Trophoblast cell (in vitro differentiated cells and primary cell): ENCODE measurements at regions not wholly inside any gene's neighbourhood (a gene's known extent, or its start where the extent isn't known, plus 50 kb on each side); places are given as distances from the start of the nearest gene placed in this dataset.

Experiments used
- DNase-seq, 2 donors: peaks; one replicate each; pipeline ENCODE4 v3.0.0-alpha.2; 2016
- H2AFZ ChIP-seq: 2 replicates; pipeline ENCODE4 v1.6.1; 2013; ENCODE audit warnings: low read length, moderate library complexity, mild to moderate bottlenecking; ENCODE audit not compliant: insufficient read depth, poor library complexity
- H2AK5ac ChIP-seq: 2 replicates; pipeline ENCODE4 v1.6.1; 2013; ENCODE audit warnings: mild to moderate bottlenecking, low read length
- H2BK120ac ChIP-seq: 2 replicates; pipeline ENCODE4 v1.6.1; 2013; ENCODE audit warnings: low read length, mild to moderate bottlenecking, moderate library complexity; ENCODE audit not compliant: insufficient read depth, poor library complexity
- H2BK12ac ChIP-seq: 2 replicates; pipeline ENCODE4 v1.6.1; 2013; ENCODE audit warnings: mild to moderate bottlenecking, low read length, moderate library complexity
- H2BK5ac ChIP-seq: 2 replicates; pipeline ENCODE4 v1.6.1; 2013; ENCODE audit warnings: low read length, low read depth, moderate library complexity, mild to moderate bottlenecking; ENCODE audit not compliant: poor library complexity
- H3K14ac ChIP-seq: 2 replicates; pipeline ENCODE4 v1.6.1; 2013; ENCODE audit warnings: mild to moderate bottlenecking, low read length
- H3K18ac ChIP-seq: 2 replicates; pipeline ENCODE4 v1.6.1; 2013; ENCODE audit warnings: mild to moderate bottlenecking, low read length
- H3K23ac ChIP-seq: 2 replicates; pipeline ENCODE4 v1.6.1; 2013; ENCODE audit warnings: low read length
- H3K27ac ChIP-seq: 2 replicates; pipeline ENCODE4 v1.5.1; 2013; ENCODE audit warnings: low read depth, mild to moderate bottlenecking, inconsistent platforms, low read length, moderate library complexity
- H3K27me3 ChIP-seq: 2 replicates; pipeline ENCODE4 v1.6.1; 2013; ENCODE audit warnings: inconsistent platforms, mild to moderate bottlenecking, low read length, moderate library complexity; ENCODE audit not compliant: insufficient read depth
- H3K36me3 ChIP-seq, 2 experiments: 1 replicate in 1 of 2; 2 replicates in 1 of 2; pipeline ENCODE4 v1.6.1; 2013; ENCODE audit warnings: low read length in 2 of 2, mild to moderate bottlenecking in 2 of 2, moderate library complexity in 1 of 2; ENCODE audit not compliant: insufficient read depth in 2 of 2, control insufficient read depth in 1 of 2
- H3K4ac ChIP-seq: 2 replicates; pipeline ENCODE4 v1.6.1; 2013; ENCODE audit warnings: low read depth, mild to moderate bottlenecking, low read length, moderate library complexity
- H3K4me1 ChIP-seq, 2 experiments: 1 replicate in 1 of 2; 2 replicates in 1 of 2; pipeline ENCODE4 v1.6.1; 2013; ENCODE audit warnings: low read length in 2 of 2, mild to moderate bottlenecking in 2 of 2, moderate library complexity in 1 of 2; ENCODE audit not compliant: insufficient read depth in 2 of 2, control insufficient read depth in 1 of 2
- H3K4me2 ChIP-seq: 2 replicates; pipeline ENCODE4 v1.6.1; 2013; ENCODE audit warnings: inconsistent platforms, mild to moderate bottlenecking, low read length, moderate library complexity
- H3K4me3 ChIP-seq: 2 replicates; pipeline ENCODE4 v1.5.1; 2013; ENCODE audit warnings: mild to moderate bottlenecking, low read depth, low read length, inconsistent platforms
- H3K79me1 ChIP-seq: one replicate; pipeline ENCODE4 v1.6.1; 2013; ENCODE audit warnings: low read length
- H3K79me2 ChIP-seq: 2 replicates; pipeline ENCODE4 v1.6.1; 2013; ENCODE audit warnings: low read length, mild to moderate bottlenecking; ENCODE audit not compliant: control insufficient read depth, insufficient read depth, poor library complexity
- H3K9ac ChIP-seq: 2 replicates; pipeline ENCODE4 v1.6.1; 2013; ENCODE audit warnings: mild to moderate bottlenecking, low read length
- H3K9me3 ChIP-seq: 2 replicates; pipeline ENCODE4 v1.6.1; 2013; ENCODE audit warnings: low read depth, mild to moderate bottlenecking, control low read depth, inconsistent platforms, low read length; ENCODE audit not compliant: insufficient read depth
- H4K12ac ChIP-seq: 2 replicates; pipeline ENCODE4 v1.6.1; 2013; ENCODE audit warnings: low read depth, mild to moderate bottlenecking, low read length, moderate library complexity
- H4K8ac ChIP-seq: 2 replicates; pipeline ENCODE4 v1.6.1; 2013; ENCODE audit warnings: low read depth, mild to moderate bottlenecking, low read length, moderate library complexity
- H4K91ac ChIP-seq: one replicate; pipeline ENCODE4 v1.6.1; 2013; ENCODE audit warnings: low read depth, mild to moderate bottlenecking, low read length, moderate library complexity
- WGBS: extraction: QIAGEN DNeasy Blood & Tissue Kit; methylation state at CpG from one replicate; pipeline ENCODE4 v1.1.7; 2013; ENCODE audit warnings: missing lambda C conversion rate; ENCODE audit not compliant: insufficient read length, insufficient coverage; ENCODE audit errors: extremely low coverage; 5-methylcytosine and 5-hydroxymethylcytosine counted together

DNA sequence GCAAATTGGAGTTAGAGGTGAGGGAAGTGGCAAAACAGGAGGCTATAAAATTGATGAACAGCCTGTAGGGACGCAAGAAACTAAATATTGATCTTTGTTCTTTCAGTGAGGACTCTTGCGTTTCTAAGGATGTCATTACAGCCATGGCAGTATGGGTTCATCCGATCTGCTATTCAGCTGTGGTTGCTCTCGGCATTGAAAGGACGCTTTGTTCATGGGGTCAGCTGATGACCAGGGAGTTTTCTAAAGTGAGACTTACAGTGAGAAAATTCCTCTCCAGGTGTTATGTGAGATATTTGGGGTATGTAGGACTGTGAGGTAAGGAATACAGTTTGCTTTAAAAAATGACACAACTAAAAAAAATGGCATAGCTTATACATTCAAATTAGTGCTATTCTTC is 52.7 kb upstream of the PELI1 start:
- H4K91ac ChIP-seq = no peak overlapping the region
- no peak overlapping the region for H2AK5ac ChIP-seq
- no peak overlapping the region for H2BK120ac ChIP-seq
- H3K79me1 ChIP-seq = no peaks in the 10 kb centered on the region
- no peak overlapping the region for H2AFZ ChIP-seq
- H3K27ac ChIP-seq = no peak overlapping the region
- H3K27me3 ChIP-seq = no peaks in the 10 kb centered on the region
- no peak overlapping the region for H3K14ac ChIP-seq
- H3K9me3 ChIP-seq = no peaks in the 10 kb centered on the region
- H4K8ac ChIP-seq = no peak overlapping the region
- H3K4me2 ChIP-seq = no peak overlapping the region
- no peak overlapping the region for H2BK5ac ChIP-seq
- DNase-seq = peak; percentile 65 to 89
- no peak overlapping the region for H3K4me3 ChIP-seq
- H3K36me3 ChIP-seq = no peaks in the 10 kb centered on the region
- H3K9ac ChIP-seq = no peak overlapping the region
- H3K23ac ChIP-seq = no peak overlapping the region
- no peaks in the 10 kb centered on the region for H3K79me2 ChIP-seq
- H3K4ac ChIP-seq = no peak overlapping the region
- H4K12ac ChIP-seq = no peak overlapping the region
- H3K4me1 ChIP-seq = peaks cover 2 to 3% of the 10 kb centered on the region in 2 experiments
- no CpG with 5 or more reads among the region's 5 CpGs for WGBS
- no peak overlapping the region for H2BK12ac ChIP-seq
- no peak overlapping the region for H3K18ac ChIP-seq

DNA sequence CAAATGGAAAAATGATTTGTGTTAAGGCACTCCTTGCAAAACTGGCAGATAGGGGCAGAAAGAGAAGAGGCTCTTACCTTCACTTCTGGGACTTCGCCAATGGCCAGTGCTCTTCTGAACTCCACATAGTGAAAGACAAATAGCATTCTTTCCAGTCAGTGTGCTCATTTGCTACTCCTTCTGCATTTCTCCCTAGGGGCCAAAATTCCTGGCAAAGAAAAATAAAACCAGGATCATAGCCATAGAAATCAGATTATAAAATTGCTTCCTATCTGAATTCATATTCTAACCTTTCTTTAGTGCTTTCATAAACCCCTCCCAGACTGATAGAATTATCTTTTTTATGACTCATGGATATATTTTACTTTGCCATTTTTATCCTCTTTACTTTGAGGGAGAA is 56.9 kb upstream of the PELI1 start:
- no peak overlapping the region for H3K4me3 ChIP-seq
- H3K27ac ChIP-seq = no peak overlapping the region
- no peaks in the 10 kb centered on the region for H3K36me3 ChIP-seq
- no peaks in the 10 kb centered on the region for H3K9me3 ChIP-seq
- H3K14ac ChIP-seq = no peak overlapping the region
- H2BK12ac ChIP-seq = no peak overlapping the region
- no peak overlapping the region for H3K4ac ChIP-seq
- H3K4me2 ChIP-seq = no peak overlapping the region
- H3K18ac ChIP-seq = no peak overlapping the region
- WGBS = no CpG with 5 or more reads among the region's 1 CpG
- H3K4me1 ChIP-seq = peaks cover 5 to 11% of the 10 kb centered on the region in 2 experiments
- H4K91ac ChIP-seq = no peak overlapping the region
- no peak overlapping the region for H3K23ac ChIP-seq
- H3K9ac ChIP-seq = no peak overlapping the region
- no peaks in the 10 kb centered on the region for H3K27me3 ChIP-seq
- H2BK120ac ChIP-seq = no peak overlapping the region
- H3K79me2 ChIP-seq = peaks cover 2% of the 10 kb centered on the region
- no peak overlapping the region for H2AK5ac ChIP-seq
- peaks cover 4% of the 10 kb centered on the region for H3K79me1 ChIP-seq
- no peak overlapping the region for H2BK5ac ChIP-seq
- H2AFZ ChIP-seq = no peak overlapping the region
- peak; percentile 45 to 74 for DNase-seq
- H4K12ac ChIP-seq = no peak overlapping the region
- H4K8ac ChIP-seq = no peak overlapping the region

DNA sequence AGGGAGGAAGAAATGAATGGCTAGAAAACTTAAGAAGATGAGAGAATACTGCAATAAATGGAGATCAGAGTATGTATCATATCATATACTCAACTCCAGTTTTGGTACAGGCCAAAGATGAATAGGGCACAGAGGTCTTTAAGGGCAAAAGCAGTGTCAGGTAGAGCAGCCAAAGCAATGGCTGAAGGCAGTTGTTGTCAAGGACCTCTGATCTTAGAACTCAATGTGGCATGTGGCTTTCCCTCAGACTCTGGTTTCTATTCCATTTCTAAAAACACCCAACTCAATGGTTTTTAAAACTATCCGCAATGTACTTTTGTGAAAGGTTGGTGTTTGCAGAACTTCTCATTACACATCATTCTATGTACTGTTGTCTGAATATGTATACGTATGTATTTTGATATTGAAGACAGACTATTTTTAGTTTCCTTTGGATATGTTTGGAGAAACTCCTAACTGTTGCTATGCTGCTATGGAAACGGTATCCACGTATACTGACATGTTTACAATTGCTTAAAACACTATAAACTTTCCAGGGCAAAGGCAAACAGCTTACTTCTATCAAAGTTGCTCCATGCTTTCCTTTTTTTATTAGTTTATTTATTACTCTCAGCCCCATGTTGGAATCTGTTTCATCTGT is 58.1 kb upstream of the PELI1 start:
- Histone ChIP-seq H3K18ac (no peak overlapping the region), H3K14ac (no peak overlapping the region), H4K12ac (no peak overlapping the region), H2BK12ac (no peak overlapping the region), H3K4me3 (no peak overlapping the region), H2BK120ac (no peak overlapping the region), H3K9me3 (no peaks in the 10 kb centered on the region), H2BK5ac (no peak overlapping the region), H3K27me3 (no peaks in the 10 kb centered on the region), H3K79me2 (peaks cover 2% of the 10 kb centered on the region), H3K4ac (no peak overlapping the region), H2AK5ac (no peak overlapping the region), H3K9ac (no peak overlapping the region), H3K4me2 (no peak overlapping the region), H3K23ac (no peak overlapping the region), H3K4me1 (peaks cover 5 to 11% of the 10 kb centered on the region in 2 experiments), H3K36me3 (no peaks in the 10 kb centered on the region), H3K27ac (no peak overlapping the region), H2AFZ (no peak overlapping the region), H4K8ac (no peak overlapping the region), H4K91ac (no peak overlapping the region), H3K79me1 (peaks cover 4% of the 10 kb centered on the region)
- WGBS = no CpG with 5 or more reads among the region's 4 CpGs
- DNase-seq = peak; percentile 58 to 92

DNA sequence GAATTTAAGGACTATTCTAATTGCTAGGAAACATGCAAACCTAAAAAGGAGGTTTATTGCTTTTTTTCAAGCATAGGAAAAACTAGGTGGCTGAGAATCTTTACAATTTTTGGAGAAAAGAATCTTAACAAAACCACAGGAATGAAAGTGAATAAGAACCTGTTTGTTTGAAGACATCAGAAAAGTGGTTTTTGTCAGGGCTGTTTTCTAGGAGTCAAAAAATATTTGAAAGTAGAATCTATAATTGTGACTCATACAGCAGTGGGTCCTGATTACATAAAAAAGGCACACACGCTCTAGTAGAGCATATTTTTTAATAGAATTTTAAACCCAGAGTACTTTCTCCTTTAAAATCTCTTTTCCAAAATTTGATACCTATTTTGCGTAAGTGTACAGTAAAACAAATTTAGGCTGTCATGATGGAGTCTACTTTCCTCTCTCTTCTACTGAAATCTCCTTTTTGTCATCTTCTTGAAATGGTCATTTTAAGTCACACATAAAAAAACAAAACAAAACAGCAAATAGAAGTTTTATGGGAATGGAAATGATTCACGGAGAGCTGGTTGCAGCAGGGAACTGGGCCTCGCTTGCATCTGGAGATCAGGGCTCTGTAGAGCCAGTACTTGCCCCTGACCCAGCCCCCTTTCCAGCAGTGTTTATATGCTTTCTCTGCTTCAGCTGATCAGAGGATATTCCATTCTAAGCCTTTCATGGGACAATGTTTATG is 59.1 kb upstream of the PELI1 start:
- no peaks in the 10 kb centered on the region for H3K9me3 ChIP-seq
- H2AK5ac ChIP-seq = no peak overlapping the region
- no peak overlapping the region for H2BK12ac ChIP-seq
- no peaks in the 10 kb centered on the region for H3K36me3 ChIP-seq
- no peak overlapping the region for H2AFZ ChIP-seq
- DNase-seq = peak in 1 of 2 donors; percentile 78
- no peak overlapping the region for H2BK120ac ChIP-seq
- H4K91ac ChIP-seq = no peak overlapping the region
- H3K27ac ChIP-seq = no peak overlapping the region
- no peak overlapping the region for H3K4ac ChIP-seq
- peaks cover 5 to 11% of the 10 kb centered on the region in 2 experiments for H3K4me1 ChIP-seq
- H3K4me2 ChIP-seq = no peak overlapping the region
- no peak overlapping the region for H4K12ac ChIP-seq
- no peaks in the 10 kb centered on the region for H3K27me3 ChIP-seq
- no peak overlapping the region for H3K23ac ChIP-seq
- no CpG with 5 or more reads among the region's 4 CpGs for WGBS
- no peak overlapping the region for H3K9ac ChIP-seq
- H3K14ac ChIP-seq = no peak overlapping the region
- H2BK5ac ChIP-seq = no peak overlapping the region
- no peak overlapping the region for H3K18ac ChIP-seq
- no peak overlapping the region for H4K8ac ChIP-seq
- H3K79me1 ChIP-seq = peaks cover 4% of the 10 kb centered on the region
- no peak overlapping the region for H3K4me3 ChIP-seq
- H3K79me2 ChIP-seq = peaks cover 2% of the 10 kb centered on the region
